ENCODE measurements at regions not wholly inside any gene's neighbourhood (a gene's known extent, or its start where the extent isn't known, plus 50 kb on each side); places are given as distances from the start of the nearest gene placed in this dataset.

GRCh38 chr5:105684799-105685198, 1985.9 kb downstream of the EFNA5 start:
- TF ChIP-seq POLR2AphosphoS5 (IDR thresholded peaks at IDR 0.05; ENCODE audit: low read depth, low read length) (no peak), SIN3A (IDR thresholded peaks at IDR 0.05; ENCODE audit: borderline replicate concordance, insufficient read depth, low read length) (no peak), TAF1 (IDR thresholded peaks at IDR 0.05; ENCODE audit: borderline replicate concordance, insufficient read depth, low read length) (no peak), FOXP2 (optimal IDR thresholded peaks at IDR 0.05; ENCODE audit: borderline replicate concordance, extremely low read depth, extremely low read length, insufficient read depth) (no peak), REST (IDR thresholded peaks at IDR 0.05; ENCODE audit: insufficient read depth in 1 of 2, low read depth in 2 of 2, low read length in 2 of 2) (no peak)

All from PFSK-1 (cell line).